ENCODE measurements at regions not wholly inside any gene's neighbourhood (a gene's known extent, or its start where the extent isn't known, plus 50 kb on each side); places are given as distances from the start of the nearest gene placed in this dataset.
"Not testable (repeated sequence)": the region's sequence is repeated elsewhere in the genome, so short reads cannot be mapped to it uniquely, and the experiment has no call there.

- not testable (repeated sequence) for H3K27me3 ChIP-seq, H3K36me3 ChIP-seq, H3K9me3 ChIP-seq, H3K27ac ChIP-seq, H3K4me3 ChIP-seq, H3K4me1 ChIP-seq, DNase-seq
Observed at GRCh38 chr7:39796947-39797346, 153.1 kb upstream of the CDK13 start.

- H3K36me3 ChIP-seq, H3K27ac ChIP-seq, H3K4me1 ChIP-seq, DNase-seq, H3K9me3 ChIP-seq, H3K4me3 ChIP-seq, H3K27me3 ChIP-seq: not testable (repeated sequence)
Observed at GRCh38 chr7:39798077-39798476, 152.0 kb upstream of the CDK13 start.

GRCh38 chr7:39808796-39809481, 141.1 kb upstream of the CDK13 start:
- DNase-seq = no peak
- H3K27me3 ChIP-seq = no peaks in the 10 kb centered on the region
- H3K27ac ChIP-seq = no peak overlapping the region
- no peaks in the 10 kb centered on the region for H3K4me1 ChIP-seq
- H3K4me3 ChIP-seq = no peak overlapping the region
- H3K36me3 ChIP-seq = no peaks in the 10 kb centered on the region
- H3K9me3 ChIP-seq = no peaks in the 10 kb centered on the region
- TF ChIP-seq POLR2A (IDR thresholded peaks at IDR 0.05) = no peak
- TF ChIP-seq CTCF (IDR thresholded peaks at IDR 0.05) = no peak

- Histone ChIP-seq H3K4me1 (no peaks in the 10 kb centered on the region), H3K27me3 (no peaks in the 10 kb centered on the region), H3K36me3 (no peaks in the 10 kb centered on the region), H3K27ac (no peak overlapping the region), H3K9me3 (no peaks in the 10 kb centered on the region), H3K4me3 (no peak overlapping the region)
- DNase-seq = no peak
- TF ChIP-seq POLR2A (IDR thresholded peaks at IDR 0.05) (no peak), CTCF (IDR thresholded peaks at IDR 0.05) (peak in 3 of 6 experiments; percentile 25 to 33 (median 27))
Observed at GRCh38 chr7:39810204-39810642, 139.8 kb upstream of the CDK13 start.

- no peak overlapping the region for H3K4me3 ChIP-seq
- H3K9me3 ChIP-seq = no peaks in the 10 kb centered on the region
- H3K4me1 ChIP-seq = no peaks in the 10 kb centered on the region
- TF ChIP-seq POLR2A (IDR thresholded peaks at IDR 0.05) (no peak), CTCF (IDR thresholded peaks at IDR 0.05) (no peak)
- H3K36me3 ChIP-seq = no peaks in the 10 kb centered on the region
- DNase-seq = no peak
- no peaks in the 10 kb centered on the region for H3K27me3 ChIP-seq
- no peak overlapping the region for H3K27ac ChIP-seq
Observed at GRCh38 chr7:39810710-39811109, 139.3 kb upstream of the CDK13 start.

- Histone ChIP-seq H3K4me3 (no peak overlapping the region), H3K27ac (no peak overlapping the region), H3K36me3 (no peaks in the 10 kb centered on the region), H3K27me3 (no peaks in the 10 kb centered on the region), H3K9me3 (no peaks in the 10 kb centered on the region), H3K4me1 (no peaks in the 10 kb centered on the region)
- no peak for DNase-seq
- TF ChIP-seq POLR2A (IDR thresholded peaks at IDR 0.05) (no peak), CTCF (IDR thresholded peaks at IDR 0.05) (no peak)
Observed at GRCh38 chr7:39811161-39811614, 138.9 kb upstream of the CDK13 start.
